Fibroblast of skin of right quadriceps (primary cell): ENCODE measurements at regions not wholly inside any gene's neighbourhood (a gene's known extent, or its start where the extent isn't known, plus 50 kb on each side); places are given as distances from the start of the nearest gene placed in this dataset.

Experiments
- DNase-seq: peaks from one replicate; pipeline ENCODE4 v3.0.0-alpha.2; 2013

- no peak for DNase-seq
Measured at GRCh38 chr1:218027152-218027551, 257.9 kb upstream of the RRP15 start.

DNA sequence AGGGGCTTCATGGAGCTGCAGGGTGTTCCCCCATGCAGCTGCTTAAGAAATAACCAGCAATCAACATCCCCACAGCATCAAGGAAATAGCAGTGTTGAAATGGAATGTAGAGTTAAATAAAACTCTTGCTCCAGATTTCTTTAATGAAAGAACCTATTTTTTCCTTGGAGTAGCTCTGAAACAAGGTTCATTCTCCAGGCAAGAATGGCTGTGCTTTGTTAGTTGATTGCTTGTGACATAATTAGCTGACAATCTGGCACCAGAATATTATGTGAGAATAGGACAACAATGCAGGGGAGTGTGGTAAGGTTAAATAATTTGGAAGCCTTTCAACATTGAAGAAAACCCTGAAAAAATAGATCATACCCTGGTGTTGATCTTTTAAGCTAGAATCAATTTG, 254.2 kb upstream of the RRP15 start:
- no peak for DNase-seq

- DNase-seq, result no peak
Measured at GRCh38 chr1:218031901-218032300, 253.2 kb upstream of the RRP15 start.

DNA sequence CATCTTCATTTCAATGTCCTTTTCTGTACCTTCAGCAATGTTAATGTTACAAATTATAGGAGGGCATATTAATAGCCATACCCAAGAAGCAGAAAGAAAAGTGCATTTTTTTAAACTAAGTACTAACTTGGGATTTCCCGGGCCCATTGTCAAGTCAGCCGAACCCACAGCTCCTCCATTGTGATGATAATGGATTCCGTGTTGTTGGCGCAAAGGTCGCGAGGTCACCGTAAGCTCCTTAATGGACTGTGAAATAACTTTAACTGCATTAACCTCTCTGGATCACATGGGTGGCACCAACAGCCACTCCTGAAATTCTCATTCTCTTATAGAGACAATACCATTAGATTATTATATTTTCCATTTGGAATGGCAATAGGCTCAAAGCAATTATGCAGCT, 250.6 kb upstream of the RRP15 start:
- DNase-seq, result no peak

GRCh38 chr1:218048828-218049420, 236.2 kb upstream of the RRP15 start:
- no peak for DNase-seq

DNA sequence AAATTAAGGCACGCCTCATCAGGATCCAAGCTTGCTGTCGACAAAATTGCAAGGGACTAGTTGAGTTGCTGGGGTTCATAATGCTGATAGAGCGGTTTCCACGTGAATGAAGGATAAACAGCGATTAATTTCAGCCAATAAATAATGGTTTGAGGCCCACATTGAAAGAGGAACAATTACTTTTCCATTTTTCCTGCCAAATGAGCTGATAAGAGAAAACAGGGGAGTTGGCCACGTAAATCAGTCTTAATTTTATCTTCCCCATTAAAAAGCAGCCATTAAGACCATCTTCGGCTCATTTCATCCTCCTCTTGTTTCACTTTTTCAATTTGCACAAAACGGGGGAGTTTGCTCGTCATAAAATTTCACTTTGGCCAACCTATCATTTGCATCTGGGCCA, 235.5 kb upstream of the RRP15 start:
- DNase-seq, result no peak

DNA sequence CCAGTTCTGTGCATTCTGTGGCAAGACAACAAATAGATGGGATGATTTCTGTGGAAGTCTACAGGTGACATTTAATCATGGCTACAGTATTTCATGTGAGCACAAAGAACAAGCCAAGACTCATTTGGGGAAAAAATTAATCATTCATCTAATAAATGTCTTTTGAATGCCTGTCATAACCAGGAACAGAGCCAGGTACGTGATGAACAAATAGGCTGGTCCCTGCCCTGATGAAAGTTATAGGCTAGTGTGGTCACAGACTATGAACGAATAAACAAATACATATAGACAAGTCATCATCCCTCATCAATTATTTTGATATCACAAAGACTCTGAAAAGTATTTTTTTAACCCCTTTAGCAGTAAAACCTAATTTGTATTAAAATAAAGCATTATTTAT, 226.4 kb upstream of the RRP15 start:
- no peak for DNase-seq

GRCh38 chr1:218064426-218064825, 220.7 kb upstream of the RRP15 start:
- DNase-seq, result no peak

DNA sequence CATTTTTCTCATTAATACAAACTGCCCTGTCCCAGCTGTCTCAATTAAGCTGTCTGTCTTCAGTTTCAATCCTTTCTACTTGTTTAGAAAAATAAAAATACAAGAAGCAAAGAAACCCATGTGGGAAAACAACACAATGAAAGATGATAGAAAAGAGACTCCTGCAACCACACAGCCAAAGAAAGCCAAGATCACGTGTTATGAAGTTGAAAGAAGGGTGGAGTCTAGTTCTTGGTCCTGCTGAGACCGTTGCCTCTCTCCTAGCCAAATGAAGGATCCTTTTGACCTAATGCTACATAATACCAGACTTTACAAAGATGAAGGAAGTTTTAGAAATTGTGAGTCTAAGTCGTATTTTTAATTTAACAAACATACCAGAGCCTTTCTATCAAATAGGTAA, 218.8 kb upstream of the RRP15 start:
- DNase-seq, result no peak

GRCh38 chr1:218068241-218068640, 216.9 kb upstream of the RRP15 start:
- DNase-seq, result no peak

- no peak for DNase-seq
Measured at GRCh38 chr1:218069180-218069579, 215.9 kb upstream of the RRP15 start.

GRCh38 chr1:218073062-218073461, 212.0 kb upstream of the RRP15 start:
- DNase-seq, result no peak

- DNase-seq, result no peak
Measured at GRCh38 chr1:218078916-218079315, 206.2 kb upstream of the RRP15 start.

- no peak for DNase-seq
Measured at GRCh38 chr1:218079347-218079746, 205.7 kb upstream of the RRP15 start.

DNA sequence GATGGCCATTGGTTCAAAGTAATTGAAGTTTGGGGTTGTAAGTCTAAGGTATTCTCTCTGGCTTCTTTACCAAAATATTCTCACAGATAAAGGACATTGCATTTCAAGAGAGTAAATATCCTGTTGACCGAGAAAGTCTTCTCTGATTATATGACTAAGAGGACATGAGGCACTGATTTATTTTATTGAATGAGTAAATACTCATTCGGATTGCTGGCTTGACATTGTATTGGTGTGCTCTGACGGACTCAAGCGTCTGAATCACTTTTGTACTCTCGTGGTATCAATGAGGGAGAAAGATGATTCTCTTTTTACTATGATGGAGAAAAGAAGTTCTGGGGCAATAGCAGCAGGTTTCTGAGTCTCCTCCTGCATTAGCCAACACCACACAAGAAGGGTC, 205.3 kb upstream of the RRP15 start:
- no peak for DNase-seq

GRCh38 chr1:218080863-218081262, 204.2 kb upstream of the RRP15 start:
- no peak for DNase-seq

DNA sequence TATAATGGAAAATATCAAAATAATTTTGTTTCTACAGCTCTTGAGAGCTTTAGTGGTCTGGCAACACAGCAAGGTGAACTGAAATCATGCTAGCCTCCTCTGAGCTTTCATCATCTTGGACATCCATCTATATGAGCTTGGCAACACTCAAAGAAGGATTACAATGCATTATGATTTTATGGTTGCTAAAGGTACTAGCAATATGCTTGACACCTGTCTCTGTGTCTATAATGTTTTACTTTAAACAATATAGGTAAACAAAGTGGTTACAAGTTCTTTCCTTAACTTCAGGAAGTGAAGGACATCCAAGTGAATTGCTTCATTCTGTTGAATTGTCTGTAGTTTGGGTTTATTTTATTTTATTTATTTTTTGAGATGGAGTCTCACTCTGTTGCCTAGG, 203.7 kb upstream of the RRP15 start:
- no peak for DNase-seq

- DNase-seq, result no peak
Measured at GRCh38 chr1:218090459-218090858, 194.6 kb upstream of the RRP15 start.

- no peak for DNase-seq
Measured at GRCh38 chr1:218101409-218101808, 183.7 kb upstream of the RRP15 start.

DNA sequence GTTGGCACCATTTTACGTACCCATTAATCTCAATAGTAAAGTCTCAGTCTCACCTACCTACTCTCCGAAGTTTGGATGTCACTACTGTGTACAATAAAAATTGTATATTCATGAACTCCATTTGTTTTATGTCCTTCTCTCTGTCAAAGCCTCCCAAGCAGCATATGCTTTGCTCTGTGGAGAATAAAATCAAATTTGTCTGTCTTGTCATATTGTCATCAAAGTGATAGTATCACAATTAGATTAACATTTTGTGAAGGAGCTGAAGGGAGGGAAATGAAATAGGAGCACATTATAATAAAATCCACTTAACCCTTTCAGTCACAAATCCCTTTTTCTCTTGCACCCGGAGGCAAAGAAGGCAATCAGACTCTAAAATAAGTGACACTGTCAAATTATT, 177.1 kb upstream of the RRP15 start:
- no peak for DNase-seq

DNA sequence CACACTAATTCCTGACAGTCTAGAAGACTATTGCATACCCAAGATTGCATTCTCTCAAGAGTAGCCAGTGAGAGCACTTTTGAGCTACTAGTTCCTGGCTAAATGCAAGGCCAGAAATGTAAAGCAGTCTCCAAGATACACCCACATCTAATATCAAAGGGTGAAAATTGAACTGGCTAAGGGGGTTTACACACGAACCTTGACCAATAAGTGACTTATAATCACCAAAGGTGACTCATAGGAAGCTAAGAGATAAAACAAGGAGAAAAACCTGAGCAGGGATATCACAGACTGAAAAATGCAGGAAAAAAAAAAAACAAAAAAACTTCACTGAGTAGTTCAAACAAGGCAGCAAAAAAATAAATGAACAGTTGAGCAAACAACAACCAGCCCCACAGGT, 172.2 kb upstream of the RRP15 start:
- no peak for DNase-seq

DNA sequence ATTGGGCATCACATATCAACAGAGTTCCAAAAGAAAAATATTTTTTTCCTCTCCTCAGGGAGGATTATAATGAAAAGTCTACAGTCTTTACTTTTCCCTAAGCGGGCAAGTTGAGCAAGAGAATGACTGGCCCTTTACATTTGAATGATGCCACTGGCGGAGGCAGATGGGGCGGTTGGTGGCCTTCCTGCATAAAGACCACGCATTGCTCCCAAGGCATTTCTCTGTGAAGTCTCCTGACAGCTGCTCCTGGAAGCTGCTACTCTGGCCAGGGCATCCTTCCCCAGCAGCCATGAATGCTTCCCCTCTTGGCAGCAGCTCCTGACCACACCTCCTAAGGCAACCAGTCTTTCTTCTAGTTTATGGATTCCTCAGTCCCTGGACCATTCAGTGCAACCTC, 161.1 kb upstream of the RRP15 start:
- DNase-seq, result no peak

- no peak for DNase-seq
Measured at GRCh38 chr1:218135371-218135770, 149.7 kb upstream of the RRP15 start.

DNA sequence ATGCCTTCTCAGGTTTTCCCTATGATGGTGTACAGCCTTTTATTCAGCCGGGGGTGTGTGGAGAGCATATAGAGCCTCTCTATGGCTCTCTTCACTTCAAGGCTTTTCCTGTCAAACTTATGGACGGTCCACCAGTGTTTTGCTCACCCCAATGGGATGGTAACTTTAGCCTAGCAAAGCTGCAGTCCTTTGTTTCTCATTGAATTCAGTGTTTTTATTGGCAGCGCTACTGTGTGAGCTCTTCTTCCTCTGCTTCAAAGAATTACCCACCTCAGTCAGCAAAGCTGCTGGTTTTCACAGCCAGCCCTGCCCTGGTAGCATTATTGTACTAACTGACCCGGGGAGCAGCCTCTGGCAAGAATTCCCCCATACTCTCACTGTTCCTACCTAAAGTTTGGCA, 145.3 kb upstream of the RRP15 start:
- no peak for DNase-seq

- no peak for DNase-seq
Measured at GRCh38 chr1:218156595-218156994, 128.5 kb upstream of the RRP15 start.

- DNase-seq, result no peak
Measured at GRCh38 chr1:218163371-218163770, 121.7 kb upstream of the RRP15 start.
